K562 (cell line): ENCODE measurements at regions not wholly inside any gene's neighbourhood (a gene's known extent, or its start where the extent isn't known, plus 50 kb on each side); places are given as distances from the start of the nearest gene placed in this dataset.

Experiments used
- AFF4 ChIP-seq: sonication (generic); formaldehyde crosslinking; IDR thresholded peaks from 2 replicates; pipeline ENCODE4 v1.8.0; 2023; ENCODE audit warnings: mild to moderate bottlenecking, missing genetic modification reagents
- ARID2 ChIP-seq: fragments of 450-650 bp; IDR thresholded peaks from 2 replicates; pipeline ENCODE4 v1.6.1; 2017; ENCODE audit warnings: antibody characterized with exemption, mild to moderate bottlenecking
- ERF ChIP-seq: fragments of 450-650 bp; formaldehyde crosslinking; IDR thresholded peaks from 2 replicates; pipeline ENCODE4 v1.4.0; 2020; ENCODE audit warnings: mild to moderate bottlenecking, mixed read lengths
- HDAC2 ChIP-seq: fragments of 450-650 bp; IDR thresholded peaks from 2 replicates; pipeline ENCODE4 v1.6.1; 2016; ENCODE audit warnings: mild to moderate bottlenecking
- ILF3 ChIP-seq: fragments of 450-650 bp; IDR thresholded peaks from 2 replicates; pipeline ENCODE4 v1.6.1; 2018; ENCODE audit warnings: antibody characterized with exemption, mild to moderate bottlenecking, moderate library complexity, borderline replicate concordance
- JUND ChIP-seq, 2 experiments: IDR thresholded peaks; 2 replicates in 1 of 2; 3 replicates in 1 of 2; pipeline ENCODE4 v1.6.1; 2011; ENCODE audit warnings: borderline replicate concordance in 2 of 2, low read depth in 2 of 2, low read length in 2 of 2, improper control_type of control experiment in 1 of 2, missing biosample characterization in 1 of 2, missing genetic modification characterization in 1 of 2, missing genetic modification reagents in 1 of 2
- MAFG ChIP-seq: fragments of 450-650 bp; conservative IDR thresholded peaks from 2 replicates; pipeline ENCODE4 v1.6.1; 2016; ENCODE audit warnings: missing genetic modification characterization, missing compliant biosample characterization
- MBD1 ChIP-seq: fragments of 250-450 bp; sonication (Bioruptor Pico); IDR thresholded peaks from 2 replicates; pipeline ENCODE4 v1.8.0; 2022; ENCODE audit warnings: inconsistent platforms
- PTBP1 ChIP-seq: fragments of 200-400 bp; formaldehyde crosslinking; IDR thresholded peaks from 2 replicates; pipeline ENCODE4 v1.6.1; 2017; ENCODE audit warnings: low read depth, low read length
- PTTG1 ChIP-seq: fragments of 450-650 bp; IDR thresholded peaks from 2 replicates; pipeline ENCODE4 v1.6.1; 2016; ENCODE audit warnings: low read depth, mild to moderate bottlenecking, missing genetic modification characterization, missing compliant biosample characterization
- RBM25 ChIP-seq: fragments of 200-400 bp; formaldehyde crosslinking; IDR thresholded peaks from 2 replicates; pipeline ENCODE4 v1.6.1; 2018; ENCODE audit warnings: low read length, low read depth, moderate library complexity; ENCODE audit not compliant: severe bottlenecking
- ZC3H11A ChIP-seq: IDR thresholded peaks from 2 replicates; pipeline ENCODE4 v1.6.1; 2012; ENCODE audit warnings: low read depth, low read length, improper control_type of control experiment
- ZFP36 ChIP-seq: fragments of 150-350 bp; IDR thresholded peaks from 2 replicates; pipeline ENCODE4 v1.6.1; 2018; ENCODE audit warnings: low read length, low read depth; ENCODE audit not compliant: partially characterized antibody
- ZNF24 ChIP-seq: fragments of 450-650 bp; IDR thresholded peaks from 2 replicates; pipeline ENCODE4 v1.6.1; 2016
- ZNF316 ChIP-seq: fragments of 450-650 bp; IDR thresholded peaks from 2 replicates; pipeline ENCODE4 v1.6.1; 2016
- ZNF384 ChIP-seq: IDR thresholded peaks from 2 replicates; pipeline ENCODE4 v1.6.1; 2012; ENCODE audit warnings: low read depth, low read length, improper control_type of control experiment

DNA sequence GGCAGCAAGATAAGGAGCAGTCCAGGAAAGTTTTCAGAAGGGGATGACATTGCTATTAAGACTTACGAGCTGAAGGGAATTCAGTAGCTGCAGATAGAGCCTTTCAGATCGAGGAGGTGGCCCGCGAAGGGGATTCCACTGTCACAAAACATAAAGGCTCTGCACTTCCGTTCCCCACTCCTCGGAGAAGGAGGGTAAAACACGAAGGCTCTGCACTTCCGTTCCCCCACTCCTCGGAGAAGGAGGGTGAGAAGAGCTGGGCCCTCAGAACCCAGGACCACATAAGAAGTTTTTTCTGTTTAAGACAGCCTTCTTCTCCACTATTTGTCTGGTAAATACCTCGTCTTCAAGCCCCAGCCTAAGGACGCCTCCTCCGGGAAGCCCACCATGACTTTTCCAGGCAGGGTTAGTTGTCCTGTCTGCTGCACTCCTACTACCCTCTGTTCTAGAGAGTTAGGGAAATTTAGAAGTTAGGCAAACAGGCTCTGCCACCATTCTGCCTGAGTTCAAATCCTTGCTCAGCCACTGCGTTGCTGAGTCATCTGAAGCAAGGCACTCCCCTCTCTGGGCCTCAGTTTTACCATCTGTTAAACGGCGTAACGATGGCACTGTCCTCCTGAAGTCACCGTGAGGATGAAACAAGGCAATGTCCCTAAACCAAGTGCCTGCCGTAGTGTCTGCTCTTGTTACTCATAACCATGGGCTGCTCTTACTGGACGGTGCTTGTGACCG lies 134.1 kb upstream of the HES1 start (continued):
- TF ChIP-seq AFF4 (CRISPR knock-in tag) (no peak), MAFG (tag) (peak; percentile 3; the same call in 1 of the 2 replicates), HDAC2 (peak; percentile 77; the same call in 1 of the 2 replicates), ZNF316 (peak; percentile 67), ZNF384 (no peak), JUND (IDR thresholded peaks at IDR 0.05; ENCODE audit: borderline replicate concordance, low read depth, low read length) (no peak), JUND (tag; IDR thresholded peaks at IDR 0.05; ENCODE audit: borderline replicate concordance, low read depth, low read length) (0 out of 3 replicates have a peak, but pooled peaks have one; percentile 18), ERF (CRISPR knock-in tag) (no peak), PTBP1 (0 out of 2 replicates have a peak, but pooled peaks have one; percentile 33), MBD1 (CRISPR knock-in tag) (no peak), ILF3 (no peak), ZFP36 (peak; percentile 100), ZNF24 (peak; percentile 62; the same call in 1 of the 2 replicates), RBM25 (peak; percentile 91), ARID2 (no peak), PTTG1 (tag) (no peak), ZC3H11A (no peak)
